WTC11 (cell line): ENCODE measurements at regions not wholly inside any gene's neighbourhood (a gene's known extent, or its start where the extent isn't known, plus 50 kb on each side); places are given as distances from the start of the nearest gene placed in this dataset.
A peak's percentile ranks its signal among the peaks of the same experiment; 100 is the strongest.

Experiments
- ATAC-seq: fragments of 200-7000 bp; cut with Tn5 transposase; 2 replicates; pipeline ENCODE4 v1.10.0; 2021; ENCODE audit warnings: mild to moderate bottlenecking, moderate library complexity
- CTCF ChIA-PET: fragments of 300-600 bp; sonication (Branson Sonifier 250); formaldehyde crosslinking; loops from one replicate; lab custom pipeline; 2021; ENCODE audit warnings: antibody characterized with exemption; lab: Charles Lee
- POLR2A ChIA-PET: fragments of 350-600 bp; sonication (Branson Sonifier 250); formaldehyde crosslinking; loops from one replicate; lab custom pipeline; 2021; ENCODE audit warnings: antibody characterized with exemption; lab: Charles Lee
- DNase-seq: peaks from one replicate; pipeline ENCODE4 v3.0.0; 2021; ENCODE audit warnings: low spot score
- H3K27ac Mint-ChIP-seq: 2 replicates; pipeline ENCODE4 v1.8.0; 2021; ENCODE audit warnings: mixed read lengths
- H3K27me3 Mint-ChIP-seq: 2 replicates; pipeline ENCODE4 v1.8.0; 2021; ENCODE audit warnings: low read depth, mild to moderate bottlenecking, moderate library complexity, mixed read lengths
- H3K36me3 Mint-ChIP-seq: 2 replicates; pipeline ENCODE4 v1.8.0; 2021; ENCODE audit warnings: mixed read lengths
- H3K4me1 Mint-ChIP-seq: 2 replicates; pipeline ENCODE4 v1.8.0; 2022; ENCODE audit warnings: mixed read lengths
- H3K4me3 Mint-ChIP-seq: 2 replicates; pipeline ENCODE4 v1.8.0; 2021; ENCODE audit warnings: mild to moderate bottlenecking, moderate library complexity, mixed read lengths
- H3K9me3 Mint-ChIP-seq: 2 replicates; pipeline ENCODE4 v1.8.0; 2021; ENCODE audit warnings: mixed read lengths
- AR ChIP-seq: fragments of 250-450 bp; sonication (Bioruptor Pico); IDR thresholded peaks from 2 replicates; pipeline ENCODE4 v1.9.0; 2021; ENCODE audit warnings: mild to moderate bottlenecking
- CDX4 ChIP-seq: fragments of 250-450 bp; sonication (Bioruptor Pico); IDR thresholded peaks from 2 replicates; pipeline ENCODE4 v1.9.0; 2021; ENCODE audit warnings: moderate library complexity, mild to moderate bottlenecking, inconsistent platforms, borderline replicate concordance
- E2F1 ChIP-seq: sonication (generic); formaldehyde crosslinking; IDR thresholded peaks from 2 replicates; pipeline ENCODE4 v1.8.0; 2022; ENCODE audit warnings: mild to moderate bottlenecking, missing genetic modification reagents
- ESRRA ChIP-seq: sonication (generic); formaldehyde crosslinking; IDR thresholded peaks from 2 replicates; pipeline ENCODE4 v1.8.1; 2022; ENCODE audit warnings: mild to moderate bottlenecking, missing genetic modification reagents, borderline replicate concordance
- HMGXB4 ChIP-seq: sonication (generic); formaldehyde crosslinking; IDR thresholded peaks from 2 replicates; pipeline ENCODE4 v1.8.1; 2023; ENCODE audit warnings: mild to moderate bottlenecking, moderate library complexity, missing genetic modification reagents
- OVOL2 ChIP-seq: fragments of 250-450 bp; sonication (Bioruptor Pico); IDR thresholded peaks from 2 replicates; pipeline ENCODE4 v1.9.0; 2021; ENCODE audit warnings: mild to moderate bottlenecking, borderline replicate concordance
- SMAD3 ChIP-seq: sonication (generic); formaldehyde crosslinking; IDR thresholded peaks from 2 replicates; pipeline ENCODE4 v1.8.0; 2022; ENCODE audit warnings: missing genetic modification reagents, mild to moderate bottlenecking, borderline replicate concordance
- TEAD1 ChIP-seq: sonication (generic); formaldehyde crosslinking; IDR thresholded peaks from 2 replicates; pipeline ENCODE4 v1.8.0; 2022; ENCODE audit warnings: mild to moderate bottlenecking, missing genetic modification reagents
- TP53 ChIP-seq: sonication (generic); formaldehyde crosslinking; IDR thresholded peaks from 2 replicates; pipeline ENCODE4 v1.8.1; 2023; ENCODE audit warnings: mild to moderate bottlenecking, missing genetic modification reagents
- ZNF121 ChIP-seq: sonication (generic); formaldehyde crosslinking; IDR thresholded peaks from 2 replicates; pipeline ENCODE4 v1.8.0; 2023; ENCODE audit warnings: missing genetic modification reagents
- ZNF219 ChIP-seq: sonication (generic); formaldehyde crosslinking; IDR thresholded peaks from 2 replicates; pipeline ENCODE4 v1.8.0; 2023; ENCODE audit warnings: missing genetic modification reagents, mild to moderate bottlenecking, borderline replicate concordance
- TF ChIP-seq, protein P1 (sequence below): sonication (generic); formaldehyde crosslinking; IDR thresholded peaks from 2 replicates; pipeline ENCODE4 v1.8.1; 2023; ENCODE audit warnings: mild to moderate bottlenecking, missing genetic modification reagents
- TF ChIP-seq, protein P2 (sequence below): sonication (generic); formaldehyde crosslinking; IDR thresholded peaks from 2 replicates; pipeline ENCODE4 v1.8.1; 2022; ENCODE audit warnings: low read depth, mild to moderate bottlenecking, moderate library complexity, missing genetic modification reagents, borderline replicate concordance
- TF ChIP-seq, protein P3 (sequence below): fragments of 250-450 bp; sonication (Bioruptor Pico); IDR thresholded peaks from 2 replicates; pipeline ENCODE4 v1.9.0; 2021; ENCODE audit warnings: mild to moderate bottlenecking
- TF ChIP-seq, protein P4 (sequence below): sonication (generic); formaldehyde crosslinking; IDR thresholded peaks from 2 replicates; pipeline ENCODE4 v1.8.0; 2023; ENCODE audit warnings: missing genetic modification reagents
- TF ChIP-seq, protein P5 (sequence below): fragments of 200-600 bp; IDR thresholded peaks from 2 replicates; pipeline ENCODE4 v1.8.0; 2022; ENCODE audit warnings: antibody characterized with exemption

DNA sequence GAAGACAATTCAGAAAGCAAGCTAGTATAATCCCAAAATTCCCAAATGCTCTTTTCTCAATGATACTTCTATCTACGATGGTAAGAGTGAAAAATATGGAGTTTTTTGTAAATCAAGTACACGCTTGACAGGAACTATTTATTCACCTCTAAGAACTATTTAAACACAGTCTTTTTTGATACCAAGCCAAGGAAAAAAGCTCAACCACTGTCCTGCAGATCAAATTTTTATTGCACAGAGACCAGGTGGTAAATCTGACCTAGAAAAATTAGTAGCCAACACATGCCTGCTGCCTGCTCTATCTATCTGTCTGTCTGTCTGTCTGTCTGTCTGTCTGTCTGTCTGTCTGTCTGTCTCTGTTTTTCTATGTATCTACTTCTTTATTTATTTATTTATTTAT is 292.2 kb downstream of the MZT1 start (continued):
- no peak for TF ChIP-seq ZNF121 (CRISPR knock-in tag)
- TF ChIP-seq, protein P1, sequence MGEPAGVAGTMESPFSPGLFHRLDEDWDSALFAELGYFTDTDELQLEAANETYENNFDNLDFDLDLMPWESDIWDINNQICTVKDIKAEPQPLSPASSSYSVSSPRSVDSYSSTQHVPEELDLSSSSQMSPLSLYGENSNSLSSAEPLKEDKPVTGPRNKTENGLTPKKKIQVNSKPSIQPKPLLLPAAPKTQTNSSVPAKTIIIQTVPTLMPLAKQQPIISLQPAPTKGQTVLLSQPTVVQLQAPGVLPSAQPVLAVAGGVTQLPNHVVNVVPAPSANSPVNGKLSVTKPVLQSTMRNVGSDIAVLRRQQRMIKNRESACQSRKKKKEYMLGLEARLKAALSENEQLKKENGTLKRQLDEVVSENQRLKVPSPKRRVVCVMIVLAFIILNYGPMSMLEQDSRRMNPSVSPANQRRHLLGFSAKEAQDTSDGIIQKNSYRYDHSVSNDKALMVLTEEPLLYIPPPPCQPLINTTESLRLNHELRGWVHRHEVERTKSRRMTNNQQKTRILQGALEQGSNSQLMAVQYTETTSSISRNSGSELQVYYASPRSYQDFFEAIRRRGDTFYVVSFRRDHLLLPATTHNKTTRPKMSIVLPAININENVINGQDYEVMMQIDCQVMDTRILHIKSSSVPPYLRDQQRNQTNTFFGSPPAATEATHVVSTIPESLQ (CRISPR knock-in tag): no peak
- no peak for TF ChIP-seq TEAD1 (CRISPR knock-in tag)
- TF ChIP-seq, protein P2, sequence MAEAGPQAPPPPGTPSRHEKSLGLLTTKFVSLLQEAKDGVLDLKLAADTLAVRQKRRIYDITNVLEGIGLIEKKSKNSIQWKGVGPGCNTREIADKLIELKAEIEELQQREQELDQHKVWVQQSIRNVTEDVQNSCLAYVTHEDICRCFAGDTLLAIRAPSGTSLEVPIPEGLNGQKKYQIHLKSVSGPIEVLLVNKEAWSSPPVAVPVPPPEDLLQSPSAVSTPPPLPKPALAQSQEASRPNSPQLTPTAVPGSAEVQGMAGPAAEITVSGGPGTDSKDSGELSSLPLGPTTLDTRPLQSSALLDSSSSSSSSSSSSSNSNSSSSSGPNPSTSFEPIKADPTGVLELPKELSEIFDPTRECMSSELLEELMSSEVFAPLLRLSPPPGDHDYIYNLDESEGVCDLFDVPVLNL (CRISPR knock-in tag): no peak

GRCh38 chr13:72431981-72432682 is 295.3 kb downstream of the MZT1 start:
- no peak overlapping the region for H3K4me3 Mint-ChIP-seq
- TF ChIP-seq TP53 (CRISPR knock-in tag): no peak
- TF ChIP-seq, protein P3, sequence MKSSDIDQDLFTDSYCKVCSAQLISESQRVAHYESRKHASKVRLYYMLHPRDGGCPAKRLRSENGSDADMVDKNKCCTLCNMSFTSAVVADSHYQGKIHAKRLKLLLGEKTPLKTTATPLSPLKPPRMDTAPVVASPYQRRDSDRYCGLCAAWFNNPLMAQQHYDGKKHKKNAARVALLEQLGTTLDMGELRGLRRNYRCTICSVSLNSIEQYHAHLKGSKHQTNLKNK (CRISPR knock-in tag): no peak
- no peak for TF ChIP-seq HMGXB4 (CRISPR knock-in tag)
- no peak for TF ChIP-seq TEAD1 (CRISPR knock-in tag)
- TF ChIP-seq SMAD3: no peak
- TF ChIP-seq, protein P4, sequence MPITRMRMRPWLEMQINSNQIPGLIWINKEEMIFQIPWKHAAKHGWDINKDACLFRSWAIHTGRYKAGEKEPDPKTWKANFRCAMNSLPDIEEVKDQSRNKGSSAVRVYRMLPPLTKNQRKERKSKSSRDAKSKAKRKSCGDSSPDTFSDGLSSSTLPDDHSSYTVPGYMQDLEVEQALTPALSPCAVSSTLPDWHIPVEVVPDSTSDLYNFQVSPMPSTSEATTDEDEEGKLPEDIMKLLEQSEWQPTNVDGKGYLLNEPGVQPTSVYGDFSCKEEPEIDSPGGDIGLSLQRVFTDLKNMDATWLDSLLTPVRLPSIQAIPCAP (CRISPR knock-in tag): no peak
- no peaks in the 10 kb centered on the region for H3K36me3 Mint-ChIP-seq
- no peak for DNase-seq
- CTCF ChIA-PET: no interaction called here
- H3K9me3 Mint-ChIP-seq: no peaks in the 10 kb centered on the region
- peaks cover 17% of the 10 kb centered on the region for H3K4me1 Mint-ChIP-seq
- peaks cover 19% of the 10 kb centered on the region for H3K27me3 Mint-ChIP-seq
- H3K27ac Mint-ChIP-seq: no peak overlapping the region
- ATAC-seq: peak; percentile 87
- POLR2A ChIA-PET: no interaction called here

GRCh38 chr13:72430923-72431322 is 296.5 kb downstream of the MZT1 start:
- Mint-ChIP-seq H3K4me1 (peaks cover 17% of the 10 kb centered on the region), H3K4me3 (no peak overlapping the region), H3K27ac (no peak overlapping the region), H3K36me3 (no peaks in the 10 kb centered on the region), H3K27me3 (peaks cover 19% of the 10 kb centered on the region), H3K9me3 (no peaks in the 10 kb centered on the region)
- CTCF ChIA-PET: no interaction called here
- POLR2A ChIA-PET: no interaction called here
- DNase-seq (no peak), ATAC-seq (peak; percentile 70)
- TF ChIP-seq AR (CRISPR knock-in tag): no peak
- TF ChIP-seq OVOL2: no peak
- TF ChIP-seq, protein P5, sequence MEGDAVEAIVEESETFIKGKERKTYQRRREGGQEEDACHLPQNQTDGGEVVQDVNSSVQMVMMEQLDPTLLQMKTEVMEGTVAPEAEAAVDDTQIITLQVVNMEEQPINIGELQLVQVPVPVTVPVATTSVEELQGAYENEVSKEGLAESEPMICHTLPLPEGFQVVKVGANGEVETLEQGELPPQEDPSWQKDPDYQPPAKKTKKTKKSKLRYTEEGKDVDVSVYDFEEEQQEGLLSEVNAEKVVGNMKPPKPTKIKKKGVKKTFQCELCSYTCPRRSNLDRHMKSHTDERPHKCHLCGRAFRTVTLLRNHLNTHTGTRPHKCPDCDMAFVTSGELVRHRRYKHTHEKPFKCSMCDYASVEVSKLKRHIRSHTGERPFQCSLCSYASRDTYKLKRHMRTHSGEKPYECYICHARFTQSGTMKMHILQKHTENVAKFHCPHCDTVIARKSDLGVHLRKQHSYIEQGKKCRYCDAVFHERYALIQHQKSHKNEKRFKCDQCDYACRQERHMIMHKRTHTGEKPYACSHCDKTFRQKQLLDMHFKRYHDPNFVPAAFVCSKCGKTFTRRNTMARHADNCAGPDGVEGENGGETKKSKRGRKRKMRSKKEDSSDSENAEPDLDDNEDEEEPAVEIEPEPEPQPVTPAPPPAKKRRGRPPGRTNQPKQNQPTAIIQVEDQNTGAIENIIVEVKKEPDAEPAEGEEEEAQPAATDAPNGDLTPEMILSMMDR: no peak
- TF ChIP-seq ZNF219 (CRISPR knock-in tag): no peak
- TF ChIP-seq ESRRA: no peak
- no peak for TF ChIP-seq CDX4 (CRISPR knock-in tag)
- TF ChIP-seq E2F1 (CRISPR knock-in tag): no peak
- TF ChIP-seq, protein P1 (CRISPR knock-in tag): no peak
